ENCODE measurements at regions not wholly inside any gene's neighbourhood (a gene's known extent, or its start where the extent isn't known, plus 50 kb on each side); places are given as distances from the start of the nearest gene placed in this dataset.

GRCh38 chr20:54766483-54766882 lies 291.1 kb downstream of the DOK5 start:
- Mint-ChIP-seq H3K4me3 (ENCODE audit: unreplicated experiment) (no peak overlapping the region), H3K27ac (ENCODE audit: unreplicated experiment) (no peak overlapping the region), H3K27me3 (ENCODE audit: insufficient read depth, unreplicated experiment) (peaks cover 2% of the 10 kb centered on the region), H3K36me3 (ENCODE audit: insufficient read depth, unreplicated experiment) (no peaks in the 10 kb centered on the region), H3K4me1 (ENCODE audit: low read depth, unreplicated experiment) (peaks cover 1% of the 10 kb centered on the region), H3K9me3 (ENCODE audit: unreplicated experiment) (peaks cover 30% of the 10 kb centered on the region)
- no peaks in the 10 kb centered on the region; the same call in 1 of the 2 replicates for H3K27me3 ChIP-seq (replicated peaks; ENCODE audit: control insufficient read depth, insufficient read depth, low read length)
- intact Hi-C loops (cut with micrococcal nuclease; ENCODE audit: unreplicated experiment): loop anchor here (10.0 kb wide), 1 partner anchor 378 kb away; no protein-coding TSS in a partner anchor
- POLR2A ChIA-PET: no interaction called here
- CTCF ChIA-PET: no interaction called here
- TF ChIP-seq, protein P1, sequence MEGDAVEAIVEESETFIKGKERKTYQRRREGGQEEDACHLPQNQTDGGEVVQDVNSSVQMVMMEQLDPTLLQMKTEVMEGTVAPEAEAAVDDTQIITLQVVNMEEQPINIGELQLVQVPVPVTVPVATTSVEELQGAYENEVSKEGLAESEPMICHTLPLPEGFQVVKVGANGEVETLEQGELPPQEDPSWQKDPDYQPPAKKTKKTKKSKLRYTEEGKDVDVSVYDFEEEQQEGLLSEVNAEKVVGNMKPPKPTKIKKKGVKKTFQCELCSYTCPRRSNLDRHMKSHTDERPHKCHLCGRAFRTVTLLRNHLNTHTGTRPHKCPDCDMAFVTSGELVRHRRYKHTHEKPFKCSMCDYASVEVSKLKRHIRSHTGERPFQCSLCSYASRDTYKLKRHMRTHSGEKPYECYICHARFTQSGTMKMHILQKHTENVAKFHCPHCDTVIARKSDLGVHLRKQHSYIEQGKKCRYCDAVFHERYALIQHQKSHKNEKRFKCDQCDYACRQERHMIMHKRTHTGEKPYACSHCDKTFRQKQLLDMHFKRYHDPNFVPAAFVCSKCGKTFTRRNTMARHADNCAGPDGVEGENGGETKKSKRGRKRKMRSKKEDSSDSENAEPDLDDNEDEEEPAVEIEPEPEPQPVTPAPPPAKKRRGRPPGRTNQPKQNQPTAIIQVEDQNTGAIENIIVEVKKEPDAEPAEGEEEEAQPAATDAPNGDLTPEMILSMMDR (IDR thresholded peaks at IDR 0.05; ENCODE audit: insufficient read depth in 1 of 2, low read depth in 1 of 2, low read length in 1 of 2, severe bottlenecking in 1 of 2, unreplicated experiment in 1 of 2): no peak
- BruUV-seq (replicated peaks): no TSS peak
- H3K4me1 ChIP-seq: no peaks in the 10 kb centered on the region
- H3K36me3 ChIP-seq (ENCODE audit: control insufficient read depth, insufficient read depth, low read length): no peaks in the 10 kb centered on the region
- H3K9me3 ChIP-seq: peaks cover 3% of the 10 kb centered on the region; the same call in 1 of the 2 replicates
- H3K4me3 ChIP-seq (ENCODE audit: low read depth, low read length): no peak overlapping the region
- DNase-seq: no peak

DNA sequence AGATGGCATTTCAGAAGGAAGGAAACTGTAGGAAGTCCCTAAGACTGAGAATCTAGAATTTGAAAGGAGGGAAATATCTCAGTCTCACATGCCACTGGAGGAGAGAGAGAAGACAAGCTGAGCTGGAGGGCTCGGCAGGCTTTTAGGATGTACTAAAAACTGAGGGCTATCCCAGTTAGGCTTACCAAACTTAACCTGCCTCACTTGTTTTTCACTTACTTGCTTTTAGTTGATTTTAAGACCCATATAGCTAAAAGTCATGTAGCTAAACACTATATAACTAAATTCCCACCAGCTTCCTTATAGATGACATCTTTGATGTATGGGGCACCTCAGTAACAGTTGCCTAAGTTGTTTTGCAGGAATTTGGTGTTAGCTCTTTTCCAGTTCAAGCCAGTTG lies 288.0 kb downstream of the DOK5 start:
- Mint-ChIP-seq H3K27me3 (ENCODE audit: insufficient read depth, unreplicated experiment) (peaks cover 9% of the 10 kb centered on the region), H3K27ac (ENCODE audit: unreplicated experiment) (no peak overlapping the region), H3K4me3 (ENCODE audit: unreplicated experiment) (no peak overlapping the region), H3K4me1 (ENCODE audit: low read depth, unreplicated experiment) (no peaks in the 10 kb centered on the region), H3K9me3 (ENCODE audit: unreplicated experiment) (peaks cover 16% of the 10 kb centered on the region), H3K36me3 (ENCODE audit: insufficient read depth, unreplicated experiment) (no peaks in the 10 kb centered on the region)
- H3K36me3 ChIP-seq (ENCODE audit: control insufficient read depth, insufficient read depth, low read length): no peaks in the 10 kb centered on the region
- ChIA-PET CTCF (no interaction called here), POLR2A (no interaction called here)
- no TSS peak for BruUV-seq (replicated peaks)
- no peak overlapping the region for H3K4me3 ChIP-seq (ENCODE audit: low read depth, low read length)
- no peak for DNase-seq
- H3K9me3 ChIP-seq: peaks cover 3% of the 10 kb centered on the region; the same call in 1 of the 2 replicates
- H3K4me1 ChIP-seq: no peaks in the 10 kb centered on the region
- intact Hi-C loops (cut with micrococcal nuclease; ENCODE audit: unreplicated experiment): loop anchor here (10.0 kb wide), 1 partner anchor 381 kb away; no protein-coding TSS in a partner anchor
- TF ChIP-seq, protein P1 (IDR thresholded peaks at IDR 0.05; ENCODE audit: insufficient read depth in 1 of 2, low read depth in 1 of 2, low read length in 1 of 2, severe bottlenecking in 1 of 2, unreplicated experiment in 1 of 2): no peak
- H3K27me3 ChIP-seq (replicated peaks; ENCODE audit: control insufficient read depth, insufficient read depth, low read length): no peaks in the 10 kb centered on the region; the same call in 1 of the 2 replicates

DNA sequence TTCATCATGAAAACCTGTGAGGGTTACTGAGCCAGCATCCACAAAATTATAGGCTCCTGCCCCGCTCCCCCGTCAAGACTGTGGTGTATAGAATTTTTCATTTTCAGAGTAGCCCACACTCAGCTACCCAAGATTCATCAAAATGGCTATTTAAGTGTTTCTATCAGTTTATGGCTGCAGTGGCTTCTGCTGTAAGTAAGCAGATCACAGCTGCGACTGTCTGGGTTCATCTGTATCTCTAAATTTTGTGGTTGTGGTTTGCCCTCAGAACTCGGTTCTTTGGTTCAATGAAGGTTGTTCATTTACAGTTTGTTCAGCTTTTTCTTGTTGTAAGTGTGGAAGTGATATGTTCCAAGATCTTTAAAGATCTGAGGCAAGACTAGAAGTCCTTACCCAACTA lies 284.2 kb downstream of the DOK5 start:
- H3K36me3 ChIP-seq (ENCODE audit: control insufficient read depth, insufficient read depth, low read length): no peaks in the 10 kb centered on the region
- Mint-ChIP-seq H3K9me3 (ENCODE audit: unreplicated experiment) (peaks cover 10% of the 10 kb centered on the region), H3K4me3 (ENCODE audit: unreplicated experiment) (no peak overlapping the region), H3K27ac (ENCODE audit: unreplicated experiment) (no peak overlapping the region), H3K27me3 (ENCODE audit: insufficient read depth, unreplicated experiment) (peaks cover 9% of the 10 kb centered on the region), H3K4me1 (ENCODE audit: low read depth, unreplicated experiment) (no peaks in the 10 kb centered on the region), H3K36me3 (ENCODE audit: insufficient read depth, unreplicated experiment) (no peaks in the 10 kb centered on the region)
- no peak overlapping the region for H3K4me3 ChIP-seq (ENCODE audit: low read depth, low read length)
- no peaks in the 10 kb centered on the region for H3K27me3 ChIP-seq (replicated peaks; ENCODE audit: control insufficient read depth, insufficient read depth, low read length)
- no peaks in the 10 kb centered on the region for H3K4me1 ChIP-seq
- ChIA-PET POLR2A (no interaction called here), CTCF (no interaction called here)
- intact Hi-C loops (cut with micrococcal nuclease; ENCODE audit: unreplicated experiment): no loop called here
- H3K9me3 ChIP-seq: no peaks in the 10 kb centered on the region; the same call in 1 of the 2 replicates
- BruUV-seq (replicated peaks): no TSS peak
- TF ChIP-seq, protein P1 (IDR thresholded peaks at IDR 0.05; ENCODE audit: insufficient read depth in 1 of 2, low read depth in 1 of 2, low read length in 1 of 2, severe bottlenecking in 1 of 2, unreplicated experiment in 1 of 2): no peak
- DNase-seq: no peak

Measured in Caco-2 (cell line).